Astrocyte (in vitro differentiated cells and primary cell): ENCODE measurements at regions not wholly inside any gene's neighbourhood (a gene's known extent, or its start where the extent isn't known, plus 50 kb on each side); places are given as distances from the start of the nearest gene placed in this dataset.

Source experiments
- DNase-seq: peaks from one replicate; pipeline ENCODE4 v3.0.0-alpha.2; 2010; ENCODE audit warnings: low read depth
- FAIRE-seq: peaks from 2 replicates; lab custom pipeline; 2011; peaks lifted over from hg19 to GRCh38; lab: Jason Lieb, UNC
- H2AFZ ChIP-seq: 2 replicates; pipeline ENCODE4 v1.6.0; 2012; ENCODE audit warnings: low read depth, low read length, inconsistent platforms
- H3K27ac ChIP-seq: 2 replicates; pipeline ENCODE4 v1.5.1; 2011; ENCODE audit warnings: low read depth, low read length, inconsistent platforms
- H3K27me3 ChIP-seq: 2 replicates; pipeline ENCODE4 v1.6.0; 2011; ENCODE audit warnings: low read length, inconsistent platforms; ENCODE audit not compliant: insufficient read depth
- H3K36me3 ChIP-seq: 2 replicates; pipeline ENCODE4 v1.5.1; 2011; ENCODE audit warnings: low read length, inconsistent platforms; ENCODE audit not compliant: insufficient read depth
- H3K4me1 ChIP-seq: 2 replicates; pipeline ENCODE4 v1.5.1; 2011; ENCODE audit warnings: low read length, inconsistent platforms; ENCODE audit not compliant: insufficient read depth
- H3K4me2 ChIP-seq: 2 replicates; pipeline ENCODE4 v1.6.0; 2012; ENCODE audit warnings: low read length, inconsistent platforms
- H3K4me3 ChIP-seq: 2 replicates; pipeline ENCODE4 v1.5.1; 2011; ENCODE audit warnings: low read depth, mild to moderate bottlenecking, low read length, inconsistent platforms; ENCODE audit not compliant: insufficient read depth
- H3K79me2 ChIP-seq: 2 replicates; pipeline ENCODE4 v1.6.0; 2012; ENCODE audit warnings: mild to moderate bottlenecking, low read length, inconsistent platforms; ENCODE audit not compliant: insufficient read depth
- H3K9ac ChIP-seq: 2 replicates; pipeline ENCODE4 v1.6.0; 2012; ENCODE audit warnings: mild to moderate bottlenecking, low read length, inconsistent platforms
- H3K9me3 ChIP-seq: 2 replicates; pipeline ENCODE4 v1.5.1; 2012; ENCODE audit warnings: low read depth, mild to moderate bottlenecking, low read length, inconsistent platforms; ENCODE audit not compliant: insufficient read depth
- H4K20me1 ChIP-seq: 2 replicates; pipeline ENCODE4 v1.6.0; 2012; ENCODE audit warnings: low read length, inconsistent platforms; ENCODE audit not compliant: insufficient read depth
- H3K27ac Mint-ChIP-seq: one replicate; pipeline ENCODE4 v1.8.0; 2021; ENCODE audit warnings: mild to moderate bottlenecking, mixed read lengths; ENCODE audit not compliant: unreplicated experiment
- H3K27me3 Mint-ChIP-seq: one replicate; pipeline ENCODE4 v1.8.0; 2021; ENCODE audit warnings: low read depth, mixed read lengths; ENCODE audit not compliant: unreplicated experiment
- H3K36me3 Mint-ChIP-seq: one replicate; pipeline ENCODE4 v1.8.0; 2021; ENCODE audit warnings: low read depth, mixed read lengths; ENCODE audit not compliant: unreplicated experiment
- H3K4me1 Mint-ChIP-seq: one replicate; pipeline ENCODE4 v1.8.0; 2021; ENCODE audit warnings: low read depth, mixed read lengths; ENCODE audit not compliant: unreplicated experiment
- H3K4me3 Mint-ChIP-seq: one replicate; pipeline ENCODE4 v1.8.0; 2021; ENCODE audit warnings: mild to moderate bottlenecking, moderate library complexity, mixed read lengths; ENCODE audit not compliant: unreplicated experiment
- H3K9me3 Mint-ChIP-seq: one replicate; pipeline ENCODE4 v1.8.0; 2021; ENCODE audit warnings: mild to moderate bottlenecking, mixed read lengths; ENCODE audit not compliant: unreplicated experiment
- CTCF ChIP-seq: IDR thresholded peaks from 2 replicates; pipeline ENCODE4 v1.5.1; 2011; ENCODE audit warnings: low read depth, mild to moderate bottlenecking, inconsistent platforms, low read length, moderate library complexity; ENCODE audit not compliant: insufficient read depth
- EZH2 ChIP-seq: IDR thresholded peaks from 2 replicates; pipeline ENCODE4 v1.6.1; 2012; ENCODE audit warnings: mild to moderate bottlenecking, low read length, inconsistent platforms; ENCODE audit not compliant: insufficient read depth

DNA sequence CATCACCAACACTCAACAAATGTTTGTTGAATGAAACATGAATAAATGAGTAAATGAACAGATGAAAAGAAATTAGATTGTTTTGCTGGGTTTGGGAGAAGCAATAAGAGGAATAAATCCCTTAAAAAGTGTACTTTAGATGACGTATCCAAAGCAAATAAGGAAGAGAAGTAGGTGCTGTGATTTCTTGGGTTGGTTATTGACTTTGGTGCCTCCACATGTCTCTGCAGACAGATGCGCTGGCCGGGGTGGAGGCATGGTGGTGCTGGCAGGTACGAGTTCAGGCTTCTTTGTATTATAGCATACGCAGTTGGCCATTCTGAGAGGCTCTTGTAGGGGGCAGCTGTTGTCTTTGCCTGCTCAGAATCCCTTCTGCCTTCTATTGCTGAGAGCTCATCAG is 178.9 kb downstream of the POLR2M start:
- Mint-ChIP-seq H3K9me3 (no peaks in the 10 kb centered on the region), H3K36me3 (no peaks in the 10 kb centered on the region), H3K4me1 (no peaks in the 10 kb centered on the region), H3K27me3 (peaks cover 29% of the 10 kb centered on the region), H3K4me3 (no peak overlapping the region), H3K27ac (no peak overlapping the region)
- no peak overlapping the region for H3K4me2 ChIP-seq
- H3K9ac ChIP-seq = no peak overlapping the region
- H3K36me3 ChIP-seq = no peaks in the 10 kb centered on the region
- H3K27ac ChIP-seq = no peak overlapping the region
- no peak overlapping the region for H3K4me3 ChIP-seq
- no peak for DNase-seq
- H3K27me3 ChIP-seq = peaks cover 3% of the 10 kb centered on the region
- no peak overlapping the region for H2AFZ ChIP-seq
- TF ChIP-seq EZH2 (no peak), CTCF (no peak)
- no peaks in the 10 kb centered on the region for H3K79me2 ChIP-seq
- no peaks in the 10 kb centered on the region for H3K9me3 ChIP-seq
- FAIRE-seq = no peak
- H4K20me1 ChIP-seq = no peaks in the 10 kb centered on the region
- peaks cover 3% of the 10 kb centered on the region for H3K4me1 ChIP-seq

DNA sequence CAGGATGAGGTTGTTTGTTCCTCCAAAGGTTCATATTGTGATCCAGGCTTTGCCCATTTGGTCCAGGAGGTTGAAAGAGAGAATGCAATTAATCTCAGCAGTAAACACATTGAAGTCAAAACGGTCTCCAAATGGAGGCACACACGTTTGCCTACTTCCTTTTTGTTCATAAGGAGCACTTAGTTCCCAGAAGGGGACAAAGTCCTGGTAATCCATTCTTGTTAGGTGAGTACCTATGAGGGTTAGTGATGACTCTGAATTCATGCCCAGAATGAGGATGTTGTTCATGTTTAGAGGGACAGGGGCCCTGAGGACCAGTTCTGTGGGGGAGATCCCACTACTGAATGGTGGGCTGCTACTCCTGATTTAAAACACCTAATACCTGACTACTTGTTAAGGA is 177.7 kb downstream of the ALDH1A2 start:
- DNase-seq = no peak
- H3K4me3 Mint-ChIP-seq = no peak overlapping the region
- H3K27ac ChIP-seq = no peak overlapping the region
- H3K27ac Mint-ChIP-seq = no peak overlapping the region
- peaks cover 29% of the 10 kb centered on the region for H3K27me3 Mint-ChIP-seq
- H3K36me3 ChIP-seq = no peaks in the 10 kb centered on the region
- TF ChIP-seq CTCF (no peak), EZH2 (no peak)
- no peak overlapping the region for H3K4me2 ChIP-seq
- H3K9ac ChIP-seq = no peak overlapping the region
- H3K4me3 ChIP-seq = no peak overlapping the region
- H3K4me1 Mint-ChIP-seq = peaks cover 2% of the 10 kb centered on the region
- H2AFZ ChIP-seq = no peak overlapping the region
- H3K27me3 ChIP-seq = peaks cover 3% of the 10 kb centered on the region
- FAIRE-seq = no peak
- H3K4me1 ChIP-seq = no peaks in the 10 kb centered on the region
- no peaks in the 10 kb centered on the region for H4K20me1 ChIP-seq
- H3K36me3 Mint-ChIP-seq = no peaks in the 10 kb centered on the region
- H3K9me3 Mint-ChIP-seq = no peaks in the 10 kb centered on the region
- no peaks in the 10 kb centered on the region for H3K9me3 ChIP-seq
- no peaks in the 10 kb centered on the region for H3K79me2 ChIP-seq

GRCh38 chr15:57890351-57890750 is 175.2 kb downstream of the ALDH1A2 start:
- H3K27me3 Mint-ChIP-seq = peaks cover 23% of the 10 kb centered on the region
- peak; percentile 63 for DNase-seq
- H3K36me3 Mint-ChIP-seq = no peaks in the 10 kb centered on the region

More at GRCh38 chr15:57890351-57890750, 175.2 kb downstream of the ALDH1A2 start:
- no peak for TF ChIP-seq CTCF
- TF ChIP-seq EZH2 = no peak
- H3K4me3 ChIP-seq = no peak overlapping the region
- no peak overlapping the region for H3K4me2 ChIP-seq
- H3K36me3 ChIP-seq = no peaks in the 10 kb centered on the region
- no peaks in the 10 kb centered on the region for H3K79me2 ChIP-seq
- H3K27ac Mint-ChIP-seq = no peak overlapping the region
- no peaks in the 10 kb centered on the region for H4K20me1 ChIP-seq
- H3K9ac ChIP-seq = no peak overlapping the region
- H3K27me3 ChIP-seq = no peaks in the 10 kb centered on the region
- no peak overlapping the region for H3K27ac ChIP-seq
- H3K4me3 Mint-ChIP-seq = no peak overlapping the region
- H3K4me1 Mint-ChIP-seq = peaks cover 2% of the 10 kb centered on the region
- H3K9me3 Mint-ChIP-seq = peaks cover 3% of the 10 kb centered on the region
- FAIRE-seq = peak; percentile 23
- H3K9me3 ChIP-seq = no peaks in the 10 kb centered on the region
- H2AFZ ChIP-seq = no peak overlapping the region
- no peaks in the 10 kb centered on the region for H3K4me1 ChIP-seq
